ENCODE measurements at regions not wholly inside any gene's neighbourhood (a gene's known extent, or its start where the extent isn't known, plus 50 kb on each side); places are given as distances from the start of the nearest gene placed in this dataset.

GRCh38 chr3:76051145-76051544, 265.8 kb upstream of the ZNF717 start:
- DNase-seq (no peak), ATAC-seq (no peak)
- H3K4me1 Mint-ChIP-seq = no peaks in the 10 kb centered on the region
- H3K9me3 ChIP-seq (ENCODE audit: control insufficient read depth, low read length, poor library complexity, severe bottlenecking) = no peaks in the 10 kb centered on the region
- no peak overlapping the region for H3K4me3 Mint-ChIP-seq
- no peaks in the 10 kb centered on the region for H3K27me3 Mint-ChIP-seq
- no peaks in the 10 kb centered on the region for H3K36me3 Mint-ChIP-seq (ENCODE audit: low read depth)
- H3K27ac Mint-ChIP-seq = no peak overlapping the region

GRCh38 chr3:76054404-76054803, 269.1 kb upstream of the ZNF717 start:
- Mint-ChIP-seq H3K27me3 (no peaks in the 10 kb centered on the region), H3K36me3 (ENCODE audit: low read depth) (no peaks in the 10 kb centered on the region), H3K4me1 (no peaks in the 10 kb centered on the region), H3K27ac (no peak overlapping the region), H3K4me3 (no peak overlapping the region)
- no peaks in the 10 kb centered on the region for H3K9me3 ChIP-seq (ENCODE audit: control insufficient read depth, low read length, poor library complexity, severe bottlenecking)
- DNase-seq (no peak), ATAC-seq (no peak)

- Mint-ChIP-seq H3K4me1 (no peaks in the 10 kb centered on the region), H3K27ac (no peak overlapping the region), H3K27me3 (no peaks in the 10 kb centered on the region), H3K4me3 (no peak overlapping the region), H3K36me3 (ENCODE audit: low read depth) (no peaks in the 10 kb centered on the region)
- DNase-seq (no peak), ATAC-seq (no peak)
- H3K9me3 ChIP-seq (ENCODE audit: control insufficient read depth, low read length, poor library complexity, severe bottlenecking) = no peaks in the 10 kb centered on the region
Measured at GRCh38 chr3:76061654-76062053, 276.3 kb upstream of the ZNF717 start.

GRCh38 chr3:76063019-76063418, 277.7 kb upstream of the ZNF717 start:
- Mint-ChIP-seq H3K27ac (no peak overlapping the region), H3K36me3 (ENCODE audit: low read depth) (no peaks in the 10 kb centered on the region), H3K27me3 (no peaks in the 10 kb centered on the region), H3K4me3 (no peak overlapping the region), H3K4me1 (no peaks in the 10 kb centered on the region)
- H3K9me3 ChIP-seq (ENCODE audit: control insufficient read depth, low read length, poor library complexity, severe bottlenecking) = no peaks in the 10 kb centered on the region
- DNase-seq (no peak), ATAC-seq (no peak)

GRCh38 chr3:76063811-76064210, 278.5 kb upstream of the ZNF717 start:
- H3K9me3 ChIP-seq (ENCODE audit: control insufficient read depth, low read length, poor library complexity, severe bottlenecking) = no peaks in the 10 kb centered on the region
- Mint-ChIP-seq H3K27ac (no peak overlapping the region), H3K36me3 (ENCODE audit: low read depth) (no peaks in the 10 kb centered on the region), H3K27me3 (no peaks in the 10 kb centered on the region), H3K4me3 (no peak overlapping the region), H3K4me1 (no peaks in the 10 kb centered on the region)
- ATAC-seq (no peak), DNase-seq (no peak)

GRCh38 chr3:76065964-76066363, 280.6 kb upstream of the ZNF717 start:
- ATAC-seq (no peak), DNase-seq (no peak)
- H3K27ac Mint-ChIP-seq = no peak overlapping the region
- no peak overlapping the region for H3K4me3 Mint-ChIP-seq
- no peaks in the 10 kb centered on the region for H3K9me3 ChIP-seq (ENCODE audit: control insufficient read depth, low read length, poor library complexity, severe bottlenecking)
- no peaks in the 10 kb centered on the region for H3K36me3 Mint-ChIP-seq (ENCODE audit: low read depth)
- H3K27me3 Mint-ChIP-seq = no peaks in the 10 kb centered on the region
- H3K4me1 Mint-ChIP-seq = no peaks in the 10 kb centered on the region

GRCh38 chr3:76078101-76078500, 292.8 kb upstream of the ZNF717 start:
- Mint-ChIP-seq H3K4me3 (no peak overlapping the region), H3K36me3 (ENCODE audit: low read depth) (no peaks in the 10 kb centered on the region), H3K27ac (no peak overlapping the region), H3K4me1 (no peaks in the 10 kb centered on the region), H3K27me3 (no peaks in the 10 kb centered on the region)
- ATAC-seq (no peak), DNase-seq (no peak)
- H3K9me3 ChIP-seq (ENCODE audit: control insufficient read depth, low read length, poor library complexity, severe bottlenecking) = no peaks in the 10 kb centered on the region

GRCh38 chr3:76083992-76084391, 298.6 kb upstream of the ZNF717 start:
- H3K4me3 Mint-ChIP-seq = no peak overlapping the region

GRCh38 chr3:76096036-76096435, 310.7 kb upstream of the ZNF717 start:
- H3K9me3 ChIP-seq (ENCODE audit: control insufficient read depth, low read length, poor library complexity, severe bottlenecking) = no peaks in the 10 kb centered on the region
- H3K27me3 Mint-ChIP-seq = no peaks in the 10 kb centered on the region
- H3K4me3 Mint-ChIP-seq = no peak overlapping the region
- no peak overlapping the region for H3K27ac Mint-ChIP-seq
- no peaks in the 10 kb centered on the region for H3K4me1 Mint-ChIP-seq
- ATAC-seq (no peak), DNase-seq (no peak)
- H3K36me3 Mint-ChIP-seq (ENCODE audit: low read depth) = no peaks in the 10 kb centered on the region

More at GRCh38 chr3:76083992-76084391, 298.6 kb upstream of the ZNF717 start:
- DNase-seq (no peak), ATAC-seq (no peak)
- no peaks in the 10 kb centered on the region for H3K9me3 ChIP-seq (ENCODE audit: control insufficient read depth, low read length, poor library complexity, severe bottlenecking)
- no peaks in the 10 kb centered on the region for H3K36me3 Mint-ChIP-seq (ENCODE audit: low read depth)
- no peaks in the 10 kb centered on the region for H3K4me1 Mint-ChIP-seq
- H3K27me3 Mint-ChIP-seq = no peaks in the 10 kb centered on the region
- H3K27ac Mint-ChIP-seq = no peak overlapping the region

GRCh38 chr3:76096836-76097588, 311.7 kb upstream of the ZNF717 start:
- Mint-ChIP-seq H3K27me3 (no peaks in the 10 kb centered on the region), H3K36me3 (ENCODE audit: low read depth) (no peaks in the 10 kb centered on the region), H3K4me1 (no peaks in the 10 kb centered on the region), H3K4me3 (no peak overlapping the region), H3K27ac (no peak overlapping the region)
- DNase-seq (no peak), ATAC-seq (no peak)
- no peaks in the 10 kb centered on the region for H3K9me3 ChIP-seq (ENCODE audit: control insufficient read depth, low read length, poor library complexity, severe bottlenecking)

GRCh38 chr3:76097589-76097969, 312.2 kb upstream of the ZNF717 start:
- H3K9me3 ChIP-seq (ENCODE audit: control insufficient read depth, low read length, poor library complexity, severe bottlenecking) = no peaks in the 10 kb centered on the region
- Mint-ChIP-seq H3K27ac (no peak overlapping the region), H3K4me1 (no peaks in the 10 kb centered on the region), H3K27me3 (no peaks in the 10 kb centered on the region), H3K4me3 (no peak overlapping the region), H3K36me3 (ENCODE audit: low read depth) (no peaks in the 10 kb centered on the region)
- DNase-seq (no peak), ATAC-seq (no peak)

GRCh38 chr3:76099956-76100355, 314.6 kb upstream of the ZNF717 start:
- Mint-ChIP-seq H3K27me3 (no peaks in the 10 kb centered on the region), H3K36me3 (ENCODE audit: low read depth) (no peaks in the 10 kb centered on the region), H3K4me3 (no peak overlapping the region), H3K27ac (no peak overlapping the region), H3K4me1 (no peaks in the 10 kb centered on the region)
- DNase-seq (no peak), ATAC-seq (no peak)
- H3K9me3 ChIP-seq (ENCODE audit: control insufficient read depth, low read length, poor library complexity, severe bottlenecking) = no peaks in the 10 kb centered on the region

- H3K4me1 Mint-ChIP-seq = no peaks in the 10 kb centered on the region
Measured at GRCh38 chr3:76107935-76108570, 322.7 kb upstream of the ZNF717 start.

GRCh38 chr3:76111808-76112207, 326.5 kb upstream of the ZNF717 start:
- Mint-ChIP-seq H3K36me3 (ENCODE audit: low read depth) (no peaks in the 10 kb centered on the region), H3K4me1 (no peaks in the 10 kb centered on the region), H3K27ac (no peak overlapping the region), H3K4me3 (no peak overlapping the region), H3K27me3 (no peaks in the 10 kb centered on the region)
- DNase-seq (no peak), ATAC-seq (no peak)
- no peaks in the 10 kb centered on the region for H3K9me3 ChIP-seq (ENCODE audit: control insufficient read depth, low read length, poor library complexity, severe bottlenecking)

More at GRCh38 chr3:76107935-76108570, 322.7 kb upstream of the ZNF717 start:
- no peak overlapping the region for H3K4me3 Mint-ChIP-seq
- H3K36me3 Mint-ChIP-seq (ENCODE audit: low read depth) = no peaks in the 10 kb centered on the region
- no peaks in the 10 kb centered on the region for H3K27me3 Mint-ChIP-seq
- no peak for ATAC-seq
- no peaks in the 10 kb centered on the region for H3K9me3 ChIP-seq (ENCODE audit: control insufficient read depth, low read length, poor library complexity, severe bottlenecking)
- no peak overlapping the region for H3K27ac Mint-ChIP-seq
- DNase-seq = no peak
